NCI-H1105 (cell line): ENCODE measurements at regions not wholly inside any gene's neighbourhood (a gene's known extent, or its start where the extent isn't known, plus 50 kb on each side); places are given as distances from the start of the nearest gene placed in this dataset.
"Not testable (repeated sequence)": the region's sequence is repeated elsewhere in the genome, so short reads cannot be mapped to it uniquely, and the experiment has no call there.

Experiments used
- DNase-seq: peaks from one replicate; lab custom pipeline; 2025; lab: John Stamatoyannopoulos, UW

- no peak for DNase-seq
These were observed 563.5 kb downstream of the EDEM1 start for GRCh38 chr3:5750874-5751640.

- DNase-seq: no peak
These were observed 567.1 kb downstream of the EDEM1 start for GRCh38 chr3:5754602-5755001.

GRCh38 chr3:5756443-5756842 lies 568.9 kb downstream of the EDEM1 start:
- DNase-seq: no peak

- no peak for DNase-seq
These were observed 569.8 kb downstream of the EDEM1 start for GRCh38 chr3:5757213-5757804.

GRCh38 chr3:5758699-5759098 lies 571.2 kb downstream of the EDEM1 start:
- no peak for DNase-seq

GRCh38 chr3:5762506-5762905 lies 575.0 kb downstream of the EDEM1 start:
- no peak for DNase-seq

GRCh38 chr3:5766848-5767247 lies 579.3 kb downstream of the EDEM1 start:
- DNase-seq: no peak

GRCh38 chr3:5767304-5767703 lies 579.8 kb downstream of the EDEM1 start:
- DNase-seq: no peak

- DNase-seq: no peak
These were observed 580.9 kb downstream of the EDEM1 start for GRCh38 chr3:5768281-5768945.

- DNase-seq: no peak
These were observed 582.3 kb downstream of the EDEM1 start for GRCh38 chr3:5769825-5770224.

- no peak for DNase-seq
These were observed 586.8 kb downstream of the EDEM1 start for GRCh38 chr3:5774337-5774736.

GRCh38 chr3:5775100-5775499 lies 587.6 kb downstream of the EDEM1 start:
- DNase-seq: not testable (repeated sequence)

- peak; percentile 54 for DNase-seq
These were observed 597.2 kb downstream of the EDEM1 start for GRCh38 chr3:5784690-5785089.

- DNase-seq: no peak
These were observed 600.5 kb downstream of the EDEM1 start for GRCh38 chr3:5787861-5788488.

GRCh38 chr3:5788496-5788895 lies 601.0 kb downstream of the EDEM1 start:
- no peak for DNase-seq

GRCh38 chr3:5791558-5791957 lies 604.1 kb downstream of the EDEM1 start:
- DNase-seq: no peak

GRCh38 chr3:5796541-5796940 lies 609.0 kb downstream of the EDEM1 start:
- DNase-seq: no peak

- no peak for DNase-seq
These were observed 611.3 kb downstream of the EDEM1 start for GRCh38 chr3:5798809-5799208.

GRCh38 chr3:5799398-5799797 lies 611.9 kb downstream of the EDEM1 start:
- DNase-seq: no peak

- DNase-seq: no peak
These were observed 613.5 kb downstream of the EDEM1 start for GRCh38 chr3:5800965-5801364.

- no peak for DNase-seq
These were observed 618.7 kb downstream of the EDEM1 start for GRCh38 chr3:5806192-5806591.

GRCh38 chr3:5809586-5810246 lies 622.2 kb downstream of the EDEM1 start:
- peak; percentile 5 for DNase-seq
